HG03175 (cell line): ENCODE measurements at regions not wholly inside any gene's neighbourhood (a gene's known extent, or its start where the extent isn't known, plus 50 kb on each side); places are given as distances from the start of the nearest gene placed in this dataset.
"Not testable (repeated sequence)": the region's sequence is repeated elsewhere in the genome, so short reads cannot be mapped to it uniquely, and the experiment has no call there.

ENCODE experiments used
- ATAC-seq: cut with Tn5 transposase; IDR thresholded peaks from one replicate; pipeline ENCODE4 v1.9.1; 2021; ENCODE audit warnings: mild to moderate bottlenecking, moderate library complexity; ENCODE audit not compliant: unreplicated experiment

GRCh38 chr9:32884482-32884881 lies 101.1 kb downstream of the TMEM215 start:
- ATAC-seq, result no peak

- ATAC-seq, result no peak
These were observed 102.7 kb downstream of the TMEM215 start for GRCh38 chr9:32886021-32886420.

GRCh38 chr9:32894485-32894884 lies 106.9 kb downstream of the APTX start:
- ATAC-seq, result not testable (repeated sequence)

GRCh38 chr9:32899181-32899580 lies 102.2 kb downstream of the APTX start:
- ATAC-seq, result no peak

- ATAC-seq, result no peak
These were observed 101.7 kb downstream of the APTX start for GRCh38 chr9:32899761-32900160.

- peak; percentile 96 for ATAC-seq
These were observed 95.2 kb downstream of the APTX start for GRCh38 chr9:32906213-32906612.

- no peak for ATAC-seq
These were observed 85.6 kb downstream of the APTX start for GRCh38 chr9:32915802-32916201.

- no peak for ATAC-seq
These were observed 82.8 kb downstream of the APTX start for GRCh38 chr9:32918628-32919027.
